Epidermal melanocyte (primary cell): ENCODE measurements at regions not wholly inside any gene's neighbourhood (a gene's known extent, or its start where the extent isn't known, plus 50 kb on each side); places are given as distances from the start of the nearest gene placed in this dataset.
"Not testable (repeated sequence)": the region's sequence is repeated elsewhere in the genome, so short reads cannot be mapped to it uniquely, and the experiment has no call there.

Experiments
- DNase-seq: peaks from one replicate; pipeline ENCODE4 v3.0.0; 2011; ENCODE audit warnings: low spot score; ENCODE audit not compliant: insufficient read length

DNA sequence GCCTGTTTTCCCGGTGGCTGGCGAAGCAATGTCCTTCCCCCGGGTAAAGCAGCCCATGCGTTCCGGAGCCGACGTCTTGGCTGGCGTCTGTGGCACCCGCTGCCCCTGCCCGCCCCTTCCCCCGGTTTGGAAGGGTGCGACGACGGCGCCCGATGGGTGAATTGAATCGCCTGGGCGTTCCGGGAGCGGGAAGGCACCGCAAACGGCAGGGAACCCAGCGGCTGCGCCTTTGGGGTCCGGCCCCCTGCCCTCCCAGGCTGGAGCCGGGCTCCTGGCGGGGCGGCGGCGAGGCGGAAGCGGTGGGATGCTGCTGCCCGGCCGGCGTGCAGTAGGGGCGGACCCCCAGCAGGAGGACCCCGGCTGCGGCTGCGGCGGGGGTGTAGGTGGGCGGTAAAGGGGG is 123.6 kb upstream of the RHOU start:
- not testable (repeated sequence) for DNase-seq

DNA sequence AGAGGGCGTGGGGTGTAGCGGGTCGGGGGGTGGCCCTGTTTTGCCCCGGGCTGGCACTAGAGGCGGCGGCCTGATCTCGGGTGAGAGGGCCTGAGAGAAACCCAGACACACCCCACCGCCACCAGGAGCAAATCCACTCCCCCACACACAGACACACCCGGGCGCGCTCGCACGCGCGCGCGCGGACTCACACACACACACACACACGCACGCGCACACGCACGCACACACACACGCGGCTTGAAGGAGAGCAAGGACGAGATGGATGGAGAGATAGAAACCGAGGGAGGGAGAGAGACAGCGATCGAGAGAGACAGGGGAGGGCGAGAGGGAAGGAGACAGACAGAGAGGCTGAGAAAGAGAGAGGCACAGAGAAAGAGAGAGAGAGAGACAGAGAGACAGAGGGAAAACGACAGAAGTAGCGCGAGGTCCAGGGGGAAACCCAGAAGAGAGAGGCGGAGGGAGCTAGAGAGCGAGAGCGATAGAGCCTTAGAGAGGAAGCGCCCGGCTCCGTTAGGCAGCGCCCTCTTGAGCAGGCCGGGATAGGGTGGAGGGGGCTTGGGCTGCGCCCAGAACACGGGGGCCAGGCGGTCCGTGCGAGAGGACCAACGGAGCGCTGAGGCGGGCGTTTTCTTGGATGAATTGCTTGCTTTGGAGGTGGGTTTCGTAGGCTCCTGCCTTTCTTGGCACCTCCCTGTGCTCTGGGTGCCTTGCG is 113.1 kb upstream of the RHOU start:
- DNase-seq = not testable (repeated sequence)

DNA sequence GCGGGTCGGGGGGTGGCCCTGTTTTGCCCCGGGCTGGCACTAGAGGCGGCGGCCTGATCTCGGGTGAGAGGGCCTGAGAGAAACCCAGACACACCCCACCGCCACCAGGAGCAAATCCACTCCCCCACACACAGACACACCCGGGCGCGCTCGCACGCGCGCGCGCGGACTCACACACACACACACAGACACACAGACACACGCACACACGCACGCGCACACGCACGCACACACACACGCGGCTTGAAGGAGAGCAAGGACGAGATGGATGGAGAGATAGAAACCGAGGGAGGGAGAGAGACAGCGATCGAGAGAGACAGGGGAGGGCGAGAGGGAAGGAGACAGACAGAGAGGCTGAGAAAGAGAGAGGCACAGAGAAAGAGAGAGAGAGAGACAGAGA is 108.8 kb upstream of the RHOU start:
- not testable (repeated sequence) for DNase-seq

DNA sequence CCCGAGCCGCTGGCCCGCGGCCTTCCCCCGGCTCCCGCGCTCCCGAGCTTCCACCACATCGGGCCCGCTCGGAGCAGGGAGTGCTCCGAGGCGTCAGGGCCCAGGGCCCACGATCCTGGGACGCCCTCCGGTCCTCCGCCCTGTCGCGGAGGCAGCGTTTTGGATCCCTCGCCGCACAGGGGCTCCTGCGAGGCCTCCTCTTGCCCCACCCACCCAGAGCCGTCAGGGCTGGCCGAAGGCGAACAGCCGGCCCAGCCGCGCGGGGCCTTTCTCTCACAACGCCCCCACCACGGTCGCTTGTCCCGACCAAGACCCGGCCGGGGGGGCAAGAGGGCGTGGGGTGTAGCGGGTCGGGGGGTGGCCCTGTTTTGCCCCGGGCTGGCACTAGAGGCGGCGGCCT is 102.4 kb upstream of the RHOU start:
- not testable (repeated sequence) for DNase-seq

DNA sequence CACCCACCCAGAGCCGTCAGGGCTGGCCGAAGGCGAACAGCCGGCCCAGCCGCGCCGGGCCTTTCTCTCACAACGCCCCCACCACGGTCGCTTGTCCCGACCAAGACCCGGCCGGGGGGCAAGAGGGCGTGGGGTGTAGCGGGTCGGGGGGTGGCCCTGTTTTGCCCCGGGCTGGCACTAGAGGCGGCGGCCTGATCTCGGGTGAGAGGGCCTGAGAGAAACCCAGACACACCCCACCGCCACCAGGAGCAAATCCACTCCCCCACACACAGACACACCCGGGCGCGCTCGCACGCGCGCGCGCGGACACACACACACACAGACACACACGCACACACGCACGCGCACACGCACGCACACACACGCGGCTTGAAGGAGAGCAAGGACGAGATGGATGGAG is 100.0 kb upstream of the RHOU start:
- not testable (repeated sequence) for DNase-seq

DNA sequence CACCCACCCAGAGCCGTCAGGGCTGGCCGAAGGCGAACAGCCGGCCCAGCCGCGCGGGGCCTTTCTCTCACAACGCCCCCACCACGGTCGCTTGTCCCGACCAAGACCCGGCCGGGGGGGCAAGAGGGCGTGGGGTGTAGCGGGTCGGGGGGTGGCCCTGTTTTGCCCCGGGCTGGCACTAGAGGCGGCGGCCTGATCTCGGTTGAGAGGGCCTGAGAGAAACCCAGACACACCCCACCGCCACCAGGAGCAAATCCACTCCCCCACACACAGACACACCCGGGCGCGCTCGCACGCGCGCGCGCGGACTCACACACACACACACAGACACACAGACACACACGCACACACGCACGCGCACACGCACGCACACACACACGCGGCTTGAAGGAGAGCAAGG is 97.8 kb upstream of the RHOU start:
- DNase-seq = not testable (repeated sequence)

DNA sequence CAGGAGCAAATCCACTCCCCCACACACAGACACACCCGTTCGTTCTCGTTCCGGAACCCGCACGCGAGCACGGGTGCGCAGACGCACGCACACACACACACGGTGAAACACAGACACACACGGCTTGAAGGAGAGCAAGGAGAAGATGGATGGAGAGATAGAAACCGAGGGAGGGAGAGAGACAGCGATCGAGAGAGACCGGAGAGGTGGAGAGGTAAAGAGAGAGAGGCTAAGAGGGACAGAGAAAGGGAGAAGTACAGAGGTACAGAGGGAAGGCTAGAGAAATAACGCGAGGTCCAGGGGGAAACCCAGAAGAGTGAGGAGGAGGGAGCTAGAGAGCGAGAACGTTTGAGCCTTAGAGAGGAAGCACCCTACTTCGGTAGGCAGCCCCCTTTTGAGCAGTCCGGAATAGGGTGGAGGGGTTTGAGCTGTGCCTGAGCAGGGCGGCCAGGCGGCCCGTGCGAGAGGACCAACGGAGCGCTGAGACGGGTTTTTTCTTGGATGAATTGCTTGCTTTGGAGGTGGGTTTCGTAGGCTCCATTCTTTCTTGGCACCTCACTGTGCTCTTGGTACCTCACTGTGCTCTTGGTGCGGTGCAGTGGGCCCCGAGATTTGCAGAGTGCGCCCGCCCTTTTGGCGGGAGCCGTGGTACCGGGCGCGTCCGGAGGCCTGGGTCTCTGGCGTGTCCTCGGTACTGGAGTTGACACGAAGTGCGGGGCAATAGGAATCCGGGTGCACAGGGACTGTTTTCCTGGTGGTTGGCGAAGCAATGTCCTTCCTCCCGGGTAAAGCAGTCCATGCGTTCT is 88.4 kb upstream of the RHOU start:
- DNase-seq = no peak

DNA sequence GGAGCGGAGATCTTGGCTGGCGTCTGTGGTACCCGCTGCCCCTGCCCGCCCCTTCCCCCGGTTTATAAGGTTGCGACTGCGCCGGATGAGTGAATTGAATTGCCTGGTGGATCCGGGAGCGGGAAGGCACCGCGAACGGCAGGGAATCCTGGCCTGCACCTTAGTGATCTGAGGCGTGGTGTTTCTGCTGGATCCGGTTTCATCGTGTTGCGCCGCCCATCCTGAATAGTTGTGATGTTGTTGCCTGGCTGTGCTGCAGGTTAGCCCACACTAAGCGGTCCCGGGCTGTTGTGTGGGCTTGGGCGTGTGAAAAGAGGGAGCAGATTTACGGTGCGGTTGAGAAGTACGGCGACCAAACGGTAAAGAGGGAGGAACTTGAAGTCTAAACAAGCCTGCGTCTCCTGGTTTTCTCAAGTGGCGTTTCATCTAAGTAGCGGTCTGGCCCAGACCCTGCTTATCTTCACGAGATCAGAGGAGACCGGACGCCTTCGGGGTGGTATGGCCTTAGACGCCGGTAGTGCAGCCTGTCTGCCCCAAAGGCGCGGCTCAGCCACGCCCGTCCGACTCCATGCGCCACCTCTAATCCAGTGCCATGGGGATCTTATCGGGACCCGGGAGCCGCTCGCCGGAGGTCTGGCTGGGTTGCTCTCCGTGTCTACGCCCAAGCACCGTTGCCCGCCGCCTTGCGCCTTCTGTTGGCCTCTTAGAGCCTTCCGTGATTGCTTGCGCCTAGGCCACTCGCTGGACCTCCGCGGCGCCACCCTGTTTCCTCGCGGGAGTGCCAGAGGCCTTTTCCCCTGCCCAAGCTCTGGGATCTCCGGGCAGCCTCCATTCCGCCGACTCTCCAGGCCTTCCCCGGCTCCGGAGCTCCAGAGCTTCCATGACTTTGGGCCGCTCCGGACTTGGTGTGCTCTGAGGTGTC is 87.5 kb upstream of the RHOU start:
- DNase-seq = no peak

DNA sequence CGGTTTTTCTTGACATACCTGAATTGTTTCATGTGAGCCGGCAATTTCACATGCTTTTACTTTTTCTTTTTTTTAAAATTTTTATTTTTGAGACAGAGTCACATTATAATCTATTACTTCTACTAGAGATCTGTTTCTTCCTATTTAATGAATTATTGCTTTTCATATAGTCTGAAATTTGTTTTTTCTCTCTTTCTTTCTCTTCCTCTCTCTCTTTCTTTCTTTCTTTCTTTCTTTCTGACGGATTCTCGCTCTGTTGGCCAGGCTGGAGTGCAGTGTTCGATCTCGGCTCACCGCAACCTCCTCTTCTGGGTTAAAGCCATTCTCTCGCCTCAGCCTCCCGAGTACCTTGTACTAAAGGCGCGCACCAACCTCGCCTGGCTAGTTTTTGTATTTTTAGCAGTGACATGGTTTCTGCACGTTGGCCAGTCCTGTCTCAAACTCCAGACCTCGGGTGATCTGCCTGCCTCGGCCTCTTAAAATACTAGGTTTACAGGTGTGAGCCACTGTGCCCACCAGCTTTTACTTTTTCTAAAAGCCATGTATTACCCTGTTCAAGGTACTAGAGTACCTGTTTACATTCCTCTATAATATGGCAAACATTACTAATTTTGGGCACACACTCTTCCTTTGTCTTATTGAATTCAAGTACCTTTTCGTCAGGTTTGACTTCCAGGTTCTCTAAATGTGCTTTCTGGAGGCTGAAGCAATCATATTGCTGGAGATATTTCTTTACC is 86.5 kb upstream of the RHOU start:
- DNase-seq = no peak

DNA sequence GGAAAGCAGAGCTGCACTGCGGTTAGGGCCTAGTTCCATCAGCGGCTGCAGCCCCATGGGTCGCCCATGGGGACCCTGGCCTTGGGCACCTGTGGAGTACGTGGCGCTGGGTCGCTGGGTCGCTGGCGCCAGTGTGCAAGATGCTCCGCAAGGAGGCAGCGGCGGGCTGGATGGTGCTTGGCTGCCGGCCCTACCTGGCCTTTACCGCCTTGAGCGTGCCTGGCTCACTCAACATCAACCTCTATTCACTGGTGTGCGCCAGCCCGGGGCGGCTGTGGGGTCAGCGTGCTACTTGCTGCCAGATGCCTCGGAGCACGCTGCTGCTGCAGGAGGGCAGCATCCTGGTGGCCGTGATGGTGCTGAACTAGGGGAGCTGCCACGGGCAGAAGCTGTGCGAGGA is 85.1 kb upstream of the RHOU start:
- no peak for DNase-seq

DNA sequence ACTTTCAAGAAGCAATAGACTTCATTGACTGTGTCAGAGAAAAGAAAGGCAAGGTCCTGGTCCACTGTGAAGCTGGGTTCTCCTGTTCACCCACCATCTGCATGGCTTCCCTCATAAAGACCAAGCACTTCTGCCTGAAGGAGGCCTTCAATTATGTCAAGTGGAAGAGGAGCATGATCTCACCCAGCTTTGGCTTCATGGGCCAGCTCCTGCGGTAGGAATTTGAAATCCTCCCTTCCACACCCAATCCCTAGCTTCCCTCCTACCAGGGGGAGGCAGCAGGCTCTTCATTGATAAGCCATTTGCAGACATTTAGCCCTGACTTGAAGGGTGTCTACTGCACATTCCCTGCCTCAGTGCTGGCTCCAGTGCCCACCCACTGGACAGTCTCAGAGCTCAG is 84.3 kb upstream of the RHOU start:
- DNase-seq = no peak

DNA sequence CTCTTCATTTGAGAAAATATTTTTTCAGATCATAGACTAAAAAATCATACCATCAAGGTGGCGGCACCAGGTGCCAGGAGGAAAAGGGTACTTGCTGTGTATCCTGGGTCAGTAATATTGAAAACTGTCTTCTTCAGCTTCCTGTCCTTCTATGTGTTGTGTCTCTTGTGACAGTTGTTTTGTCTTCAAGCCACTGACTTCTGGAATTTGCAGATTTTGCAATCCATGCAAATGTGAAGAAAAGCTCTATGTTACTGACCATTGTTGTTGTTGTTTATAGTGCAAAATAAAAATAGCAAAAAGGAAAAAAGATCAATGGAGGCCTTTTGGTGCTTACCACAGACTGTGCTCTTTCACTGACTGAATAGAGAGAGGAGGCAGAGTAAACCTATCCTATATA is 83.2 kb upstream of the RHOU start:
- DNase-seq = no peak

DNA sequence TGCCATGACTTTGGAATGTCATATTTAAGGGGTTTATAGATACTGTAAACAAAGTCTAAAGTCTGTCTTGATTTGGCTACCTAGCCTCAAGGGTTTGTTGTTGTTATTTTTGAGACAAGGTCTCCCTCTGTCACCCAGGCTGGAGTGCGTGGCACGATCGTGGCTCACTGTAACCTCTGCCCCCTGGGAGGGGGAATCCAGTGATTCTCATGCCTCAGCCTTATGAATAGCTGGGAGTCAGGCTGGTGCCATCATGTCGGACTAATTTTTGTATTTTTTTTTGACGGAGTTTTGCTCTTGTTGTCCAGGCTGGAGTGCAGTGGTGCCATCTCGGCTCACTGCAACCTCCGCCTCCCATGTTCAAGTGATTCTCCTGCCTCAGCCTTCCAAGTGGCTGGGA is 82.2 kb upstream of the RHOU start:
- not testable (repeated sequence) for DNase-seq

DNA sequence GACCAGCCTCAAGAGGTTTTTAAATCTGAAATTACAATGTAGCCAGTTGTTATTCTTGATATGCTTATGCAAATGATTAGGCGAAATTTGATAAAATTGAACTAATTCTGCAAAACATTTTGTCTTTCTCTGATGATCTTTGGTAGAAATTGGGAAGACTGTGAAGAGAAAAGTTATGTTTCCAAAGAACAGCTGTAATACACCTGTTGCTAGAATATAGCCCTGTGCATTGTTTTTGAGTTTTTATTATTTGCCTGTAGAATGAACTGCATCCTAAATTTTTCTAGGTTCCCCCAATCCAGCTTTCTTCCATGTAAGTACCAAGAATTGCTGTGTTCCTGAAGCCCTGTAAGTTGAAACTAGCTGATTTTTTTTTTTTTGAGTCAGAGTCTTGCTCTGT is 81.5 kb upstream of the RHOU start:
- no peak for DNase-seq

DNA sequence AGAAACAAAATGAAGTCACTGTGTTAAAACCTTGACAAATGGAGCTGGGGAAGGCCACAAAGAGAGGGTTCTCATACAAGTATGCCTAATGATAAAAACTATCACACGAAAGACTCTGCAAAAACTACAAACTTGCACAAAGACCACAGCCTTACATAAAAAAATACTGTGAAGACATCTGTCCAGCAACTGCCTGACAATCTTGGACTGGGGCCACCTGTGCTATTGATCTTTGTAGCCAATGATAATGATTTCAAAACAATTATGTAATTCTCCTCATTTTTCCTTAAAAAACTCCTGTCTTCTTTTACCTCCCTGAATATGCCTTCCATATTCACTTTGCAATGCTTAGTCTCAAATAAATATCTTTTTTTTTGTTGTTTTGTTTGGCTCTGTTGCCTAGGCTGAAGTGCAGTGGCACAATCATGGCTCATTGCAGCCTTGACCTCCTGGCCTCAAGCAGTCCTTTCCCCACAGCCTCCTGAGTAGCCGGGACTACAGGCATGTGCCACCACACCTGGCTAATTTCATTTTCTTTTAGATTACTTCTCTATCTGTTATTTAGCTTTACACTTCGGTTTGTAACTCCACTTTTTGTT is 79.4 kb upstream of the RHOU start:
- DNase-seq = no peak

DNA sequence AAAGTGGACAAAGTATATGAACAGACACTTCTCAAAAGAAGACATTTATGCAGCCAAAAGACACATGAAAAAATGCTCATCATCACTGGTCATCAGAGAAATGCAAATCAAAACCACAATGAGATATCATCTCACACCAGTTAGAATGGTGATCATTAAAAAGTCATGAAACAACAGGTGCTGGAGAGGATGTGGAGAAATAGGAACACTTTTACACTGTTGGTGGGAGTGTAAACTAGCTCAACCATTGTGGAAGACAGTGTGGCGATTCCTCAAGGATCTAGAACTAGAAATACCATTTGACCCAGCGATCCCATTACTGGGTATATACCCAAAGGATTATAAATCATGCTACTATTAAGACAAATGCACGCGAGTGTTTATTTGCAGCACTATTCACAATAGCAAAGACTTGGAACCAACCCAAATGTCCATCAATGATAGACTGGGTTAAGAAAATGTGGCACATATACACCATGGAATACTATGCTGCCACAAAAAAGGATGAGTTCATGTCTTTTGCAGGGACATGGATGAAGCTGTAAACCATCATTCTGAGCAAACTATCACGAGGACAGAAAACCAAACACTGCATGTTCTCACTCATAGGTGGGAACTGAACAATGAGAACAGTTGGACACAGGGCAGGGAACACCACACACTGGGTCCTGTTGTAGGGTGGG is 73.1 kb upstream of the RHOU start:
- not testable (repeated sequence) for DNase-seq

DNA sequence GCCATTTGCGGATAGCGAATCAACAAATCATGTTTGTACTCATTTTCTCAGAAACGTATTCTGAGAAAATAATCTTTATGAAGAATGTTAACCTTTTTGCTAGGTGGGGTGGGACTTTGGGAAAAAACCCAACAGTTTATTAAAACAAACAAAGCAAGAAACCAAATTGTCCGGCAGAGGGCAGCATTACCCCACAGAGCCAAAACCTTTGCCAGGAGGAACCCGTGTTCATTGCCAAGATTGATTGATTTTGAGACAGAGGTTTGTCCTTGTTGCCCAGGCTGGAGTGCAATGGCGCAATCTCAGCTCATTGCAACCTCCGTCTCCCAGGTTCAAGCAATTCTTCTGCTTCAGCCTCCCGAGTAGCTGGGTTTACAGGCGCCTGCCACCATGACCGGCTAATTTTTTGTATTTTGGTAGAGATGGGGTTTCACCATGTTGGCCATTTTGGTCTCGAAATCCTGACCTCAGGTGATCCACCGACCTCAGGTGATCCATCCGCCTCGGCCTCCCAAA is 70.8 kb upstream of the RHOU start:
- peak; percentile 52 for DNase-seq

DNA sequence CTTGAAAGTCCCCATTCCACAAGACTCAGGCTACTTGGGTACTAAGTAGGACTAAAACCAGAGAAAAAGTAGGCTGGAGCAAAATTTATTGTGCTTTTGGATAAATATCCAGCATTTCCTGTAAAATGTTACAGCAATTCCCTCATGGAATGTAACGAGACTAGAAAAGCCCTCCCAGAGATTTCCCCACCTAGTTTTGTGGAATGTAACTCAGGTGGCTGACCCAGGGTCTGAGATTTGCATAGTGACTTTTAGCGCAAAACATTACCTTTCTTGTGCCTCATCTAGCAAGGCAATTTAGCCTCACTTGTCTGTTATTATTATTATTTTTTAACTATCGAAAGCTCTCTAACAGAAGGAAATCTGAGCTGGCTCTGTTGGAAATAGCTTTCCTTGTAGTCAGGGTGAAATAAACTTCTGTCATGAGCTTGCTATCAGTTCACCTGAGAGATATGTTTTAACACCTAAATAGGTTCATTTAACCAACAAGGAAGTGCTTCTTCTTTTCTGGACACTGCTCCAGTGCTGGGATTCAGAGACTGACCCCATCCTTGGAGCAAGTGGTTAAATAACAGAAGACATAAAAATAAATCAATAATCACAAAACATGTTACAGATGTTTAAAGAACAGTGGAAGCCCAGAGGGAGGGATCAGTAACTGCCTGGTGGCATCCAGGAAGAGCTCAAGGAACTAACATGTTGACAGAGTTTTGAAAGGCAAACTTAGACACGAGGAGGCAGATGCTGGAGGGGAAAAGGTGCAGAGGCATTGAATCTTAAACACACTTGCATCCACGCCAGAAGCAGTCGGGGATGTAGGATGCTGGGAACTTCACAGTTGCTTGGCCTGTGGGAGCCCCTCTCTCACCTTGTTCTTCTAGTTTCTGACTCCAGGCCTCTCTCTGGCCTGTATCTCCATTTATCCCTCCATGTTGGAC is 68.3 kb upstream of the RHOU start:
- DNase-seq = no peak
